ENCODE measurements at regions not wholly inside any gene's neighbourhood (a gene's known extent, or its start where the extent isn't known, plus 50 kb on each side); places are given as distances from the start of the nearest gene placed in this dataset.

GRCh38 chr4:8775751-8776355 lies 95.8 kb downstream of the HMX1 start:
- no peak for TF ChIP-seq CTCF (optimal IDR thresholded peaks at IDR 0.05 in 1 of 3, IDR thresholded peaks at IDR 0.05 in 1 of 3, conservative IDR thresholded peaks at IDR 0.05 in 1 of 3; ENCODE audit: extremely low read depth in 1 of 3, insufficient read depth in 2 of 3, low read length in 3 of 3)
- no peak for TF ChIP-seq EZH2 (IDR thresholded peaks at IDR 0.05; ENCODE audit: low read length)
